ENCODE measurements at regions not wholly inside any gene's neighbourhood (a gene's known extent, or its start where the extent isn't known, plus 50 kb on each side); places are given as distances from the start of the nearest gene placed in this dataset.

- Histone ChIP-seq H3K4me3 (ENCODE audit: low read depth in 1 of 2, low read length in 2 of 2) (no peak overlapping the region), H3K9me3 (ENCODE audit: control insufficient read depth in 1 of 2, low read length in 2 of 2) (peaks cover 0 to 10% of the 10 kb centered on the region in 2 donors), H3K4me1 (ENCODE audit: control insufficient read depth in 1 of 2, insufficient read depth in 2 of 2, low read length in 2 of 2) (no peaks in the 10 kb centered on the region), H3K27ac (ENCODE audit: low read length) (no peak overlapping the region), H3K36me3 (ENCODE audit: control insufficient read depth in 1 of 2, insufficient read depth in 2 of 2, low read length in 2 of 2) (no peaks in the 10 kb centered on the region), H3K27me3 (ENCODE audit: low read depth, low read length) (no peaks in the 10 kb centered on the region)
These were observed 79.8 kb upstream of the ZNF716 start for GRCh38 chr7:57370066-57370738.

- Histone ChIP-seq H3K27ac (ENCODE audit: low read length) (no peak overlapping the region), H3K36me3 (ENCODE audit: control insufficient read depth in 1 of 2, insufficient read depth in 2 of 2, low read length in 2 of 2) (no peaks in the 10 kb centered on the region), H3K4me3 (ENCODE audit: low read depth in 1 of 2, low read length in 2 of 2) (no peak overlapping the region), H3K27me3 (ENCODE audit: low read depth, low read length) (no peaks in the 10 kb centered on the region), H3K4me1 (ENCODE audit: control insufficient read depth in 1 of 2, insufficient read depth in 2 of 2, low read length in 2 of 2) (no peaks in the 10 kb centered on the region), H3K9me3 (ENCODE audit: control insufficient read depth in 1 of 2, low read length in 2 of 2) (peaks cover 0 to 9% of the 10 kb centered on the region in 2 donors)
These were observed 79.3 kb upstream of the ZNF716 start for GRCh38 chr7:57370739-57371098.

- Histone ChIP-seq H3K27ac (ENCODE audit: low read length) (no peak overlapping the region), H3K27me3 (ENCODE audit: low read depth, low read length) (no peaks in the 10 kb centered on the region), H3K36me3 (ENCODE audit: control insufficient read depth in 1 of 2, insufficient read depth in 2 of 2, low read length in 2 of 2) (no peaks in the 10 kb centered on the region), H3K9me3 (ENCODE audit: control insufficient read depth in 1 of 2, low read length in 2 of 2) (no peaks in the 10 kb centered on the region), H3K4me1 (ENCODE audit: control insufficient read depth in 1 of 2, insufficient read depth in 2 of 2, low read length in 2 of 2) (no peaks in the 10 kb centered on the region), H3K4me3 (ENCODE audit: low read depth in 1 of 2, low read length in 2 of 2) (no peak overlapping the region)
These were observed 74.2 kb upstream of the ZNF716 start for GRCh38 chr7:57375783-57376182.

GRCh38 chr7:57381581-57381980 lies 68.4 kb upstream of the ZNF716 start:
- Histone ChIP-seq H3K4me1 (ENCODE audit: control insufficient read depth in 1 of 2, insufficient read depth in 2 of 2, low read length in 2 of 2) (no peaks in the 10 kb centered on the region), H3K4me3 (ENCODE audit: low read depth in 1 of 2, low read length in 2 of 2) (no peak overlapping the region), H3K27me3 (ENCODE audit: low read depth, low read length) (no peaks in the 10 kb centered on the region), H3K36me3 (ENCODE audit: control insufficient read depth in 1 of 2, insufficient read depth in 2 of 2, low read length in 2 of 2) (no peaks in the 10 kb centered on the region), H3K9me3 (ENCODE audit: control insufficient read depth in 1 of 2, low read length in 2 of 2) (no peaks in the 10 kb centered on the region), H3K27ac (ENCODE audit: low read length) (no peak overlapping the region)

- H3K9me3 ChIP-seq (ENCODE audit: control insufficient read depth in 1 of 2, low read length in 2 of 2) = peaks cover 0 to 7% of the 10 kb centered on the region in 2 donors
- no peak overlapping the region for H3K27ac ChIP-seq (ENCODE audit: low read length)
- H3K27me3 ChIP-seq (ENCODE audit: low read depth, low read length) = no peaks in the 10 kb centered on the region
- no peak overlapping the region for H3K4me3 ChIP-seq (ENCODE audit: low read depth in 1 of 2, low read length in 2 of 2)
- H3K4me1 ChIP-seq (ENCODE audit: control insufficient read depth in 1 of 2, insufficient read depth in 2 of 2, low read length in 2 of 2) = no peaks in the 10 kb centered on the region
- H3K36me3 ChIP-seq (ENCODE audit: control insufficient read depth in 1 of 2, insufficient read depth in 2 of 2, low read length in 2 of 2) = no peaks in the 10 kb centered on the region
These were observed 65.6 kb upstream of the ZNF716 start for GRCh38 chr7:57384380-57384779.

- H3K27ac ChIP-seq (ENCODE audit: low read length) = no peak overlapping the region
- no peak overlapping the region for H3K4me3 ChIP-seq (ENCODE audit: low read depth in 1 of 2, low read length in 2 of 2)
- H3K4me1 ChIP-seq (ENCODE audit: control insufficient read depth in 1 of 2, insufficient read depth in 2 of 2, low read length in 2 of 2) = no peaks in the 10 kb centered on the region
- H3K9me3 ChIP-seq (ENCODE audit: control insufficient read depth in 1 of 2, low read length in 2 of 2) = peaks cover 0 to 7% of the 10 kb centered on the region in 2 donors
- H3K27me3 ChIP-seq (ENCODE audit: low read depth, low read length) = no peaks in the 10 kb centered on the region
- no peaks in the 10 kb centered on the region for H3K36me3 ChIP-seq (ENCODE audit: control insufficient read depth in 1 of 2, insufficient read depth in 2 of 2, low read length in 2 of 2)
These were observed 64.3 kb upstream of the ZNF716 start for GRCh38 chr7:57385668-57386067.

- peaks cover 0 to 13% of the 10 kb centered on the region in 2 donors for H3K9me3 ChIP-seq (ENCODE audit: control insufficient read depth in 1 of 2, low read length in 2 of 2)
- H3K36me3 ChIP-seq (ENCODE audit: control insufficient read depth in 1 of 2, insufficient read depth in 2 of 2, low read length in 2 of 2) = no peaks in the 10 kb centered on the region
- no peak overlapping the region for H3K4me3 ChIP-seq (ENCODE audit: low read depth in 1 of 2, low read length in 2 of 2)
- H3K27me3 ChIP-seq (ENCODE audit: low read depth, low read length) = no peaks in the 10 kb centered on the region
- H3K27ac ChIP-seq (ENCODE audit: low read length) = no peak overlapping the region
- H3K4me1 ChIP-seq (ENCODE audit: control insufficient read depth in 1 of 2, insufficient read depth in 2 of 2, low read length in 2 of 2) = no peaks in the 10 kb centered on the region
These were observed 61.2 kb upstream of the ZNF716 start for GRCh38 chr7:57388761-57389160.

GRCh38 chr7:57398548-57398947 lies 51.4 kb upstream of the ZNF716 start:
- no peaks in the 10 kb centered on the region for H3K4me1 ChIP-seq (ENCODE audit: control insufficient read depth in 1 of 2, insufficient read depth in 2 of 2, low read length in 2 of 2)
- no peaks in the 10 kb centered on the region for H3K36me3 ChIP-seq (ENCODE audit: control insufficient read depth in 1 of 2, insufficient read depth in 2 of 2, low read length in 2 of 2)
- H3K9me3 ChIP-seq (ENCODE audit: control insufficient read depth in 1 of 2, low read length in 2 of 2) = peaks cover 0 to 34% of the 10 kb centered on the region in 2 donors
- no peak overlapping the region for H3K4me3 ChIP-seq (ENCODE audit: low read depth in 1 of 2, low read length in 2 of 2)
- H3K27ac ChIP-seq (ENCODE audit: low read length) = no peak overlapping the region
- H3K27me3 ChIP-seq (ENCODE audit: low read depth, low read length) = no peaks in the 10 kb centered on the region

- no peak overlapping the region for H3K27ac ChIP-seq (ENCODE audit: low read length)
- no peaks in the 10 kb centered on the region for H3K27me3 ChIP-seq (ENCODE audit: low read depth, low read length)
- H3K9me3 ChIP-seq (ENCODE audit: control insufficient read depth in 1 of 2, low read length in 2 of 2) = peaks cover 0 to 30% of the 10 kb centered on the region in 2 donors
- H3K36me3 ChIP-seq (ENCODE audit: control insufficient read depth in 1 of 2, insufficient read depth in 2 of 2, low read length in 2 of 2) = no peaks in the 10 kb centered on the region
- H3K4me3 ChIP-seq (ENCODE audit: low read depth in 1 of 2, low read length in 2 of 2) = peak overlapping the region in 1 of 2 donors; percentile 14
- H3K4me1 ChIP-seq (ENCODE audit: control insufficient read depth in 1 of 2, insufficient read depth in 2 of 2, low read length in 2 of 2) = no peaks in the 10 kb centered on the region
These were observed 50.6 kb upstream of the ZNF716 start for GRCh38 chr7:57399251-57399940.

- H3K4me1 ChIP-seq (ENCODE audit: control insufficient read depth in 1 of 2, insufficient read depth in 2 of 2, low read length in 2 of 2) = no peaks in the 10 kb centered on the region
- peak overlapping the region in 1 of 2 donors; percentile 14 for H3K4me3 ChIP-seq (ENCODE audit: low read depth in 1 of 2, low read length in 2 of 2)
- H3K27me3 ChIP-seq (ENCODE audit: low read depth, low read length) = no peaks in the 10 kb centered on the region
- H3K9me3 ChIP-seq (ENCODE audit: control insufficient read depth in 1 of 2, low read length in 2 of 2) = peaks cover 0 to 31% of the 10 kb centered on the region in 2 donors
- H3K36me3 ChIP-seq (ENCODE audit: control insufficient read depth in 1 of 2, insufficient read depth in 2 of 2, low read length in 2 of 2) = no peaks in the 10 kb centered on the region
- no peak overlapping the region for H3K27ac ChIP-seq (ENCODE audit: low read length)
These were observed 50.0 kb upstream of the ZNF716 start for GRCh38 chr7:57399972-57400371.
